GM23338 (cell line): ENCODE measurements at regions not wholly inside any gene's neighbourhood (a gene's known extent, or its start where the extent isn't known, plus 50 kb on each side); places are given as distances from the start of the nearest gene placed in this dataset.
A peak's percentile ranks its signal among the peaks of the same experiment; 100 is the strongest.

Experiments
- ATAC-seq: fragments of 200-7000 bp; cut with Tn5 transposase; 3 replicates; pipeline ENCODE4 v1.9.1; 2020
- DNase-seq: peaks from one replicate; pipeline ENCODE4 v3.0.0-alpha.2; 2015; ENCODE audit warnings: low spot score
- H2AFZ ChIP-seq: fragments of 200-600 bp; sonication (generic); 2 replicates; pipeline ENCODE4 v1.8.0; 2016; ENCODE audit warnings: antibody characterized with exemption, mild to moderate bottlenecking, moderate library complexity
- H3F3A ChIP-seq: fragments of 200-600 bp; sonication (generic); replicated peaks from 2 replicates; pipeline ENCODE4 v1.8.0; 2017; ENCODE audit warnings: antibody characterized with exemption, mixed run types, low read depth
- H3K27ac ChIP-seq: fragments of 200-600 bp; sonication (generic); 2 replicates; pipeline ENCODE4 v1.6.1; 2016; ENCODE audit warnings: low read depth
- H3K27me3 ChIP-seq: fragments of 200-600 bp; sonication (generic); 2 replicates; pipeline ENCODE4 v1.8.0; 2016; ENCODE audit warnings: mild to moderate bottlenecking, mixed run types, moderate library complexity; ENCODE audit not compliant: insufficient read depth
- H3K36me3 ChIP-seq: fragments of 200-600 bp; sonication (generic); 2 replicates; pipeline ENCODE4 v1.8.0; 2016; ENCODE audit warnings: mild to moderate bottlenecking; ENCODE audit not compliant: insufficient read depth
- H3K4me1 ChIP-seq: fragments of 200-600 bp; sonication (generic); 2 replicates; pipeline ENCODE4 v1.8.0; 2016; ENCODE audit warnings: mild to moderate bottlenecking, moderate library complexity; ENCODE audit not compliant: insufficient read depth
- H3K4me2 ChIP-seq: fragments of 200-600 bp; sonication (generic); 2 replicates; pipeline ENCODE4 v1.7.1; 2017; ENCODE audit warnings: mixed run types
- H3K4me3 ChIP-seq: fragments of 200-600 bp; sonication (generic); 2 replicates; pipeline ENCODE4 v1.6.1; 2016; ENCODE audit warnings: mixed run types
- H3K79me2 ChIP-seq: fragments of 200-600 bp; sonication (generic); replicated peaks from 2 replicates; pipeline ENCODE4 v1.8.0; 2017; ENCODE audit warnings: mild to moderate bottlenecking; ENCODE audit not compliant: insufficient read depth
- H3K9me2 ChIP-seq: fragments of 200-600 bp; sonication (generic); 2 replicates; pipeline ENCODE4 v1.8.0; 2017; ENCODE audit not compliant: insufficient read depth
- H4K20me1 ChIP-seq: fragments of 200-600 bp; sonication (generic); replicated peaks from 2 replicates; pipeline ENCODE4 v1.8.0; 2017; ENCODE audit warnings: mild to moderate bottlenecking; ENCODE audit not compliant: insufficient read depth
- H3K27ac Mint-ChIP-seq: 2 replicates; pipeline ENCODE4 v1.8.0; 2020; ENCODE audit warnings: inconsistent platforms, mild to moderate bottlenecking, moderate library complexity, mixed read lengths
- H3K27me3 Mint-ChIP-seq: 3 replicates; pipeline ENCODE4 v1.8.0; 2022; ENCODE audit warnings: low read depth, mild to moderate bottlenecking, moderate library complexity, mixed read lengths, inconsistent platforms; ENCODE audit not compliant: insufficient read depth, poor library complexity
- H3K36me3 Mint-ChIP-seq: 3 replicates; pipeline ENCODE4 v1.8.0; 2021; ENCODE audit warnings: low read depth, mild to moderate bottlenecking, inconsistent platforms, moderate library complexity, mixed read lengths
- H3K4me1 Mint-ChIP-seq: 3 replicates; pipeline ENCODE4 v1.8.0; 2020; ENCODE audit warnings: mild to moderate bottlenecking, inconsistent platforms, mixed read lengths
- H3K4me3 Mint-ChIP-seq: 3 replicates; pipeline ENCODE4 v1.8.0; 2021; ENCODE audit warnings: moderate library complexity, mild to moderate bottlenecking, inconsistent platforms, mixed read lengths
- H3K9me3 Mint-ChIP-seq: 3 replicates; pipeline ENCODE4 v1.8.0; 2020; ENCODE audit warnings: moderate library complexity, mild to moderate bottlenecking, inconsistent platforms, mixed read lengths
- CREB1 ChIP-seq: fragments of 250-450 bp; sonication (Bioruptor Pico); IDR thresholded peaks from 2 replicates; pipeline ENCODE4 v1.5.0; 2020; ENCODE audit warnings: low read depth, mild to moderate bottlenecking, moderate library complexity
- ETS1 ChIP-seq: IDR thresholded peaks from 2 replicates; pipeline ENCODE4 v1.6.1; 2016; ENCODE audit warnings: antibody characterized with exemption
- EZH2 ChIP-seq: fragments of 200-600 bp; sonication (generic); IDR thresholded peaks from one replicate; pipeline ENCODE4 v1.8.0; 2017; ENCODE audit warnings: antibody characterized with exemption, mild to moderate bottlenecking, low read depth; ENCODE audit not compliant: unreplicated experiment
- EZH2phosphoT487 ChIP-seq: fragments of 200-600 bp; sonication (generic); IDR thresholded peaks from one replicate; pipeline ENCODE4 v1.8.1; 2018; ENCODE audit warnings: antibody characterized with exemption; ENCODE audit not compliant: unreplicated experiment
- JUNB ChIP-seq: IDR thresholded peaks from one replicate; pipeline ENCODE4 v1.6.1; 2016; ENCODE audit warnings: antibody characterized with exemption; ENCODE audit not compliant: unreplicated experiment
- NANOG ChIP-seq: IDR thresholded peaks from 2 replicates; pipeline ENCODE4 v1.6.1; 2016; ENCODE audit warnings: antibody characterized with exemption, borderline replicate concordance
- POLR2AphosphoS5 ChIP-seq: IDR thresholded peaks from 2 replicates; pipeline ENCODE4 v1.6.1; 2016; ENCODE audit warnings: antibody characterized with exemption, low read depth
- REST ChIP-seq: IDR thresholded peaks from one replicate; pipeline ENCODE4 v1.6.1; 2018; ENCODE audit warnings: antibody characterized with exemption; ENCODE audit not compliant: unreplicated experiment
- STAT1 ChIP-seq: IDR thresholded peaks from one replicate; pipeline ENCODE4 v1.6.1; 2016; ENCODE audit warnings: antibody characterized with exemption; ENCODE audit not compliant: unreplicated experiment
- ZNF114 ChIP-seq: fragments of 250-450 bp; sonication (Bioruptor Pico); IDR thresholded peaks from 2 replicates; pipeline ENCODE4 v1.5.0; 2020; ENCODE audit warnings: mild to moderate bottlenecking, moderate library complexity
- ZNF331 ChIP-seq: fragments of 250-450 bp; sonication (Bioruptor Pico); IDR thresholded peaks from 2 replicates; pipeline ENCODE4 v1.5.0; 2020; ENCODE audit warnings: low read depth, mild to moderate bottlenecking, moderate library complexity
- ZNF462 ChIP-seq: fragments of 250-450 bp; sonication (Bioruptor Pico); IDR thresholded peaks from 2 replicates; pipeline ENCODE4 v1.5.0; 2020; ENCODE audit warnings: mild to moderate bottlenecking, moderate library complexity
- TF ChIP-seq, protein P1 (sequence below), 2 experiments: fragments of 200-600 bp in 1 of 2; sonication (generic) in 1 of 2; conservative IDR thresholded peaks; 2 replicates each; pipeline versions ENCODE4 v1.5.1 to v1.6.1; 2016 to 2017; ENCODE audit warnings: antibody characterized with exemption in 2 of 2, low read depth in 2 of 2, mild to moderate bottlenecking in 2 of 2, moderate library complexity in 1 of 2

DNA sequence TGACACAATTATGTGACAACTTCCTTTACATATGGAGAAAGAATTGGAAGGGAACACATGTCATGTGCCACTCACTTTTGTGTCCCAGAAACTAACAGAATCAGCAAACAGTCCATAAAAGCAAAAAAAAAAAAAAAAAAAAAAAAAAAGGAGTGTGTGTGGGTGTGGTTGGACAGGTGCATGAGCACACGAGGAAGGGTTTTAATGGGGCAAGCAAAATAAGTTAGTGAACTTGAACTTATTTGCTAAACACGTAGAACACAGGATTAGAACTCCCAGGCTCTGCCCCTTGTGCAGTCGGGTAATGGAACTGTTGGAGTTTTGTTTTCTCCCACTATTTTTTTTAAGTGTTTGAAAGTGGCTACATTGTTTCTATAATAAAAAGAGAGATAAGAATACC is 74.8 kb upstream of the PJA2 start:
- no peak overlapping the region for H3K27ac ChIP-seq
- H3K36me3 ChIP-seq: no peaks in the 10 kb centered on the region
- peaks cover 10% of the 10 kb centered on the region; the same call in 2 of the 3 replicates for H3K4me1 Mint-ChIP-seq
- no peaks in the 10 kb centered on the region for H3K9me2 ChIP-seq
- peaks cover 4% of the 10 kb centered on the region for H3K27me3 Mint-ChIP-seq
- peaks cover 10% of the 10 kb centered on the region; the same call in 2 of the 3 replicates for H3K9me3 Mint-ChIP-seq
- no peak overlapping the region for H3K4me2 ChIP-seq
- H3K36me3 Mint-ChIP-seq: peaks cover 8% of the 10 kb centered on the region; the same call in 1 of the 3 replicates
- H3K4me1 ChIP-seq: peaks cover 2% of the 10 kb centered on the region; the same call in 1 of the 2 replicates
- DNase-seq: no peak
- no peak overlapping the region for H3K4me3 ChIP-seq
- H3K27ac Mint-ChIP-seq: no peak overlapping the region
- no peak overlapping the region for H3K4me3 Mint-ChIP-seq
- H2AFZ ChIP-seq: 0 out of 2 replicates have a peak overlapping the region, but pooled peaks have one; percentile 18
- no peak for ATAC-seq
- no peaks in the 10 kb centered on the region for H3K27me3 ChIP-seq
- no peaks in the 10 kb centered on the region for H4K20me1 ChIP-seq
- no peaks in the 10 kb centered on the region for H3F3A ChIP-seq
- TF ChIP-seq, protein P1, sequence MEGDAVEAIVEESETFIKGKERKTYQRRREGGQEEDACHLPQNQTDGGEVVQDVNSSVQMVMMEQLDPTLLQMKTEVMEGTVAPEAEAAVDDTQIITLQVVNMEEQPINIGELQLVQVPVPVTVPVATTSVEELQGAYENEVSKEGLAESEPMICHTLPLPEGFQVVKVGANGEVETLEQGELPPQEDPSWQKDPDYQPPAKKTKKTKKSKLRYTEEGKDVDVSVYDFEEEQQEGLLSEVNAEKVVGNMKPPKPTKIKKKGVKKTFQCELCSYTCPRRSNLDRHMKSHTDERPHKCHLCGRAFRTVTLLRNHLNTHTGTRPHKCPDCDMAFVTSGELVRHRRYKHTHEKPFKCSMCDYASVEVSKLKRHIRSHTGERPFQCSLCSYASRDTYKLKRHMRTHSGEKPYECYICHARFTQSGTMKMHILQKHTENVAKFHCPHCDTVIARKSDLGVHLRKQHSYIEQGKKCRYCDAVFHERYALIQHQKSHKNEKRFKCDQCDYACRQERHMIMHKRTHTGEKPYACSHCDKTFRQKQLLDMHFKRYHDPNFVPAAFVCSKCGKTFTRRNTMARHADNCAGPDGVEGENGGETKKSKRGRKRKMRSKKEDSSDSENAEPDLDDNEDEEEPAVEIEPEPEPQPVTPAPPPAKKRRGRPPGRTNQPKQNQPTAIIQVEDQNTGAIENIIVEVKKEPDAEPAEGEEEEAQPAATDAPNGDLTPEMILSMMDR (conservative IDR thresholded peaks at IDR 0.05; ENCODE audit: low read depth in 2 of 2): no peak
- TF ChIP-seq ZNF331 (no peak), REST (no peak), JUNB (no peak), EZH2 (no peak), NANOG (no peak), ZNF462 (CRISPR knock-in tag) (no peak), POLR2AphosphoS5 (no peak), ETS1 (no peak), CREB1 (CRISPR knock-in tag) (no peak), STAT1 (no peak), EZH2phosphoT487 (no peak), ZNF114 (CRISPR knock-in tag) (no peak)
- no peaks in the 10 kb centered on the region for H3K79me2 ChIP-seq
